ENCODE measurements at regions not wholly inside any gene's neighbourhood (a gene's known extent, or its start where the extent isn't known, plus 50 kb on each side); places are given as distances from the start of the nearest gene placed in this dataset.

DNA sequence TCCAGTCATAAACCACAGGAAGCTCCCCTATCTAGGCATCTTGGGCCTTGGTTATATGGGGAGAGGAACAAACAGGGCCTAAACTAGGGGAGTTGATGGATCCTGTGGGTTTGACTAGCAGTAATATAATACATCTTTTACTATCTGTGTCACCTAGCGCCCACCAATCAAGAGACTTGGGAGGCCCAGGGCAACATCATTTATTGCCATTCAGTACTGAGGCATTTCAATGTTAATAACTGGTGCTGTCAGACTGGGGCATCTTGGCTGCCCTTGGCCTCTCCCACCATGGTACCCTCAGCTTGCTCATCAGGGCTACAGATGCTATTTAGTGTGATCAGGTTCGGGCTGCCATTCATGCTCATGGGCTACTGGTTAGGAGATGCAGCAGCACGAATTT is 320.7 kb downstream of the MYCN start:
- BruUV-seq (replicated peaks): no TSS peak
- Histone ChIP-seq H2BK15ac (ENCODE audit: low read depth, low read length) (no peak overlapping the region), H4K20me1 (ENCODE audit: insufficient read depth, low read length) (no peaks in the 10 kb centered on the region), H4K91ac (ENCODE audit: insufficient read depth, low read depth, low read length) (no peak overlapping the region), H3K9me1 (ENCODE audit: insufficient read depth, low read length) (no peaks in the 10 kb centered on the region), H3K9me3 (ENCODE audit: control insufficient read depth, insufficient read depth, low read length) (peaks cover 32% of the 10 kb centered on the region), H3K4me3 (ENCODE audit: insufficient read depth, low read depth, low read length) (no peak overlapping the region), H2AK5ac (ENCODE audit: low read depth, low read length) (no peak overlapping the region), H4K8ac (ENCODE audit: low read depth in 2 of 2, low read length in 2 of 2) (no peak overlapping the region), H3K56ac (ENCODE audit: extremely low read depth, insufficient read depth, low read length) (no peak overlapping the region), H3K4me1 (ENCODE audit: control insufficient read depth, insufficient read depth, low read length) (no peaks in the 10 kb centered on the region), H3K36me3 (ENCODE audit: control insufficient read depth, insufficient read depth, low read length) (no peaks in the 10 kb centered on the region), H3K18ac (ENCODE audit: low read depth, low read length) (no peak overlapping the region), H2BK5ac (ENCODE audit: low read depth, low read length, poor library complexity, severe bottlenecking) (no peak overlapping the region), H2BK120ac (ENCODE audit: low read depth, low read length) (no peak overlapping the region), H4K5ac (ENCODE audit: low read depth, low read length) (no peak overlapping the region), H3K14ac (replicated peaks; ENCODE audit: low read depth, low read length) (no peak overlapping the region), H3K4me2 (ENCODE audit: low read depth, low read length) (no peak overlapping the region), H3K4ac (ENCODE audit: low read depth, low read length) (no peak overlapping the region), H3K79me1 (ENCODE audit: low read depth in 1 of 2, low read length in 2 of 2) (no peaks in the 10 kb centered on the region), H3K23ac (ENCODE audit: low read depth, low read length) (no peak overlapping the region), H2AK9ac (replicated peaks; ENCODE audit: low read depth, low read length, poor library complexity) (no peak overlapping the region), H2BK20ac (ENCODE audit: low read depth, low read length) (no peak overlapping the region), H2AFZ (replicated peaks; ENCODE audit: low read length, poor library complexity) (no peak overlapping the region), H3K9ac (ENCODE audit: low read depth, low read length) (no peak overlapping the region), H3K27me3 (ENCODE audit: control insufficient read depth, insufficient read depth, low read length) (no peaks in the 10 kb centered on the region), H3K27ac (ENCODE audit: insufficient read depth, low read length) (no peak overlapping the region)
- POLR2A ChIA-PET (ENCODE audit: unreplicated experiment): no interaction called here
- DNase-seq: no peak
- intact Hi-C loops (cut with micrococcal nuclease) (no loop called here), dilution Hi-C loops (cut with HindIII; ENCODE audit: low sequenced_read_pairs, unreplicated experiment) (no loop called here), in situ Hi-C loops (cut with MboI; ENCODE audit: low sequenced_read_pairs) (no loop called here)
- no peak for ATAC-seq (ENCODE audit: low read depth)
- no peak for TF ChIP-seq FOS (IDR thresholded peaks at IDR 0.05; ENCODE audit: low read depth, low read length)
- TF ChIP-seq BHLHE40 (IDR thresholded peaks at IDR 0.05; ENCODE audit: low read depth, low read length): no peak
- TF ChIP-seq NFE2L2 (IDR thresholded peaks at IDR 0.05; ENCODE audit: low read depth, low read length): no peak
- no peak for TF ChIP-seq MAZ (IDR thresholded peaks at IDR 0.05; ENCODE audit: borderline replicate concordance, low read depth, low read length)
- no peak for TF ChIP-seq POLR2A (IDR thresholded peaks at IDR 0.05; ENCODE audit: low read depth, low read length)
- TF ChIP-seq RAD21 (IDR thresholded peaks at IDR 0.05; ENCODE audit: low read length): no peak
- no peak for TF ChIP-seq RFX5 (IDR thresholded peaks at IDR 0.05; ENCODE audit: low read depth, low read length)
- no CpG with 5 or more reads among the region's 3 CpGs for WGBS, 2 experiments (ENCODE audit: extremely low coverage in 2 of 2, insufficient read length in 1 of 2)
- CTCF ChIA-PET: no interaction called here

All from IMR-90 (cell line).